HCT116 (cell line): ENCODE measurements at regions not wholly inside any gene's neighbourhood (a gene's known extent, or its start where the extent isn't known, plus 50 kb on each side); places are given as distances from the start of the nearest gene placed in this dataset.

Source experiments
- ATAC-seq: fragments of 200-7000 bp; cut with Tn5 transposase; 2 replicates; pipeline ENCODE4 v1.9.1; 2020; ENCODE audit warnings: mild to moderate bottlenecking, moderate library complexity
- BruUV-seq: library from RNA; stranded (reverse); fragments of 400-500 nt; replicated peaks from 2 replicates; lab custom pipeline; 2021; lab: Mats Ljungman, UMichigan
- CTCF ChIA-PET: fragments of 300-600 bp; sonication (Branson Sonifier 250); formaldehyde crosslinking; loops from one replicate; lab custom pipeline; 2021; ENCODE audit warnings: antibody characterized with exemption; lab: Charles Lee
- POLR2A ChIA-PET: fragments of 300-600, 350-600 bp; sonication (Branson Sonifier 250); formaldehyde crosslinking; loops from one replicate; lab custom pipeline; 2021; ENCODE audit warnings: antibody characterized with exemption; lab: Charles Lee
- RAD21 ChIA-PET, 2 experiments: fragments of 300-600 bp; sonication (Branson Sonifier 250); formaldehyde crosslinking; loops; one replicate each; lab custom pipeline; 2023; ENCODE audit warnings: low total read pairs in 2 of 2; ENCODE audit not compliant: uncharacterized antibody in 2 of 2, unreplicated experiment in 2 of 2, low non-redundant PET in 1 of 2; lab: Charles Lee
- DNase-seq: peaks from one replicate; pipeline ENCODE4 v3.0.0-alpha.2; 2010; ENCODE audit warnings: low read depth, low spot score
- H2AFZ ChIP-seq: fragments of 200-600 bp; shearing (Covaris generic), sonication (generic); 2 replicates; pipeline ENCODE4 v1.6.1; 2017; ENCODE audit warnings: low read depth, mixed run types, mixed read lengths, antibody characterized with exemption, low read length; ENCODE audit not compliant: poor library complexity, severe bottlenecking
- H3K27ac ChIP-seq: 2 replicates; pipeline ENCODE4 v1.5.1; 2012; ENCODE audit warnings: low read depth, low read length
- H3K27me3 ChIP-seq: fragments of 200-600 bp; sonication (generic); 2 replicates; pipeline ENCODE4 v1.6.1; 2016; ENCODE audit warnings: mixed run types, low read length, mixed read lengths; ENCODE audit not compliant: insufficient read depth
- H3K36me3 ChIP-seq, 2 experiments: fragments of 200-500 bp in 1 of 2; fragments of 200-600 bp in 1 of 2; sonication (Bioruptor generic) in 1 of 2; sonication (generic) in 1 of 2; 2 replicates each; pipeline versions ENCODE4 v1.5.1 to v1.6.1; 2014 to 2016; ENCODE audit warnings: low read length in 2 of 2, inconsistent platforms in 1 of 2, mixed read lengths in 1 of 2, mixed run types in 1 of 2; ENCODE audit not compliant: insufficient read depth in 2 of 2, control insufficient read depth in 1 of 2
- H3K4me1 ChIP-seq, 2 experiments: fragments of 200-600 bp in 1 of 2; sonication (generic) in 1 of 2; 2 replicates each; pipeline versions ENCODE4 v1.5.1 to v1.6.1; 2012 to 2017; ENCODE audit warnings: low read length in 2 of 2, inconsistent platforms in 1 of 2, mild to moderate bottlenecking in 1 of 2, mixed read lengths in 1 of 2, mixed run types in 1 of 2, moderate library complexity in 1 of 2; ENCODE audit not compliant: insufficient read depth in 2 of 2, control insufficient read depth in 1 of 2
- H3K4me2 ChIP-seq: fragments of 200-600 bp; sonication (generic); 2 replicates; pipeline ENCODE4 v1.6.1; 2017; ENCODE audit warnings: mixed run types, low read length, mixed read lengths
- H3K4me3 ChIP-seq, 2 experiments: fragments of 200-600 bp in 1 of 2; sonication (generic) in 1 of 2; replicated peaks in 1 of 2; 2 replicates each; pipeline ENCODE4 v1.5.1; 2011 to 2016; ENCODE audit warnings: low read length in 2 of 2, control low read depth in 1 of 2, low read depth in 1 of 2, mild to moderate bottlenecking in 1 of 2, mixed read lengths in 1 of 2, mixed run types in 1 of 2
- H3K79me2 ChIP-seq: fragments of 200-600 bp; sonication (generic); 2 replicates; pipeline ENCODE4 v1.6.1; 2017; ENCODE audit warnings: mild to moderate bottlenecking, mixed run types, low read length, moderate library complexity, mixed read lengths; ENCODE audit not compliant: insufficient read depth
- H3K9ac ChIP-seq: fragments of 200-600 bp; sonication (generic); 2 replicates; pipeline ENCODE4 v1.6.1; 2016; ENCODE audit warnings: low read length, mixed read lengths
- H3K9me2 ChIP-seq: fragments of 200-600 bp; sonication (generic), shearing (Covaris generic); 2 replicates; pipeline ENCODE4 v1.6.1; 2017; ENCODE audit warnings: mixed run types, mild to moderate bottlenecking, moderate library complexity; ENCODE audit not compliant: insufficient read depth
- H3K9me3 ChIP-seq, 2 experiments: fragments of 200-500 bp in 1 of 2; fragments of 200-600 bp in 1 of 2; sonication (Bioruptor generic) in 1 of 2; sonication (generic) in 1 of 2; 2 replicates each; pipeline ENCODE4 v1.6.1; 2014 to 2017; ENCODE audit warnings: low read length in 2 of 2, mixed read lengths in 2 of 2, inconsistent platforms in 1 of 2, low read depth in 1 of 2, mild to moderate bottlenecking in 1 of 2, mixed run types in 1 of 2, moderate library complexity in 1 of 2; ENCODE audit not compliant: control insufficient read depth in 1 of 2, insufficient read depth in 1 of 2
- H4K20me1 ChIP-seq: fragments of 200-600 bp; sonication (generic), shearing (Covaris generic); 2 replicates; pipeline ENCODE4 v1.6.1; 2017; ENCODE audit warnings: mixed run types, mild to moderate bottlenecking, moderate library complexity; ENCODE audit not compliant: insufficient read depth
- ATF3 ChIP-seq: IDR thresholded peaks from 2 replicates; pipeline ENCODE4 v1.6.1; 2012
- CBX3 ChIP-seq: IDR thresholded peaks from 2 replicates; pipeline ENCODE4 v1.6.1; 2012; ENCODE audit warnings: low read depth
- CTCF ChIP-seq, 3 experiments: fragments of 200-600 bp in 1 of 3; sonication (generic) in 1 of 3; IDR thresholded peaks in 2 of 3; conservative IDR thresholded peaks in 1 of 3; 2 replicates each; pipeline ENCODE4 v1.5.1; 2012 to 2017; ENCODE audit warnings: low read depth in 2 of 3, low read length in 2 of 3, antibody characterized with exemption in 1 of 3, borderline replicate concordance in 1 of 3, control low read depth in 1 of 3, mild to moderate bottlenecking in 1 of 3, mixed read lengths in 1 of 3, mixed run types in 1 of 3, moderate library complexity in 1 of 3; ENCODE audit not compliant: insufficient read depth in 1 of 3
- EGR1 ChIP-seq: IDR thresholded peaks from 2 replicates; pipeline ENCODE4 v1.6.1; 2012; ENCODE audit warnings: low read depth
- ELF1 ChIP-seq: IDR thresholded peaks from 2 replicates; pipeline ENCODE4 v1.6.1; 2012; ENCODE audit warnings: low read depth, borderline replicate concordance
- EZH2 ChIP-seq: fragments of 200-600 bp; sonication (generic); IDR thresholded peaks from 2 replicates; pipeline ENCODE4 v1.6.1; 2017; ENCODE audit warnings: antibody characterized with exemption, mixed run types
- EZH2phosphoT487 ChIP-seq: fragments of 200-600 bp; IDR thresholded peaks from 2 replicates; pipeline ENCODE4 v1.6.1; 2018; ENCODE audit warnings: antibody characterized with exemption, borderline replicate concordance
- FOSL1 ChIP-seq: IDR thresholded peaks from 2 replicates; pipeline ENCODE4 v1.6.1; 2012; ENCODE audit warnings: low read depth
- JUND ChIP-seq: IDR thresholded peaks from 2 replicates; pipeline ENCODE4 v1.6.1; 2012
- MAX ChIP-seq: IDR thresholded peaks from 2 replicates; pipeline ENCODE4 v1.6.1; 2012
- POLR2AphosphoS5 ChIP-seq: IDR thresholded peaks from 2 replicates; pipeline ENCODE4 v1.6.1; 2011; ENCODE audit warnings: mild to moderate bottlenecking, low read depth, low read length, moderate library complexity
- RAD21 ChIP-seq: IDR thresholded peaks from 2 replicates; pipeline ENCODE4 v1.6.1; 2012; ENCODE audit warnings: low read depth, mild to moderate bottlenecking
- SIN3A ChIP-seq: IDR thresholded peaks from 2 replicates; pipeline ENCODE4 v1.6.1; 2012; ENCODE audit warnings: low read depth
- SP1 ChIP-seq: IDR thresholded peaks from 2 replicates; pipeline ENCODE4 v1.6.1; 2012; ENCODE audit warnings: low read depth
- SRF ChIP-seq: IDR thresholded peaks from 2 replicates; pipeline ENCODE4 v1.6.1; 2012; ENCODE audit warnings: low read depth
- TCF7L2 ChIP-seq: IDR thresholded peaks from 2 replicates; pipeline ENCODE4 v1.7.0; 2011; ENCODE audit warnings: borderline replicate concordance, inconsistent platforms; ENCODE audit not compliant: insufficient read depth, insufficient read length; ENCODE audit errors: extremely low read depth
- YY1 ChIP-seq: IDR thresholded peaks from 2 replicates; pipeline ENCODE4 v1.6.1; 2011; ENCODE audit warnings: low read length, low read depth, moderate library complexity, mild to moderate bottlenecking; ENCODE audit not compliant: insufficient replicate concordance; ENCODE audit errors: extremely low read depth
- ZNF274 ChIP-seq: fragments of 200-500 bp; sonication (Bioruptor generic); IDR thresholded peaks from 2 replicates; pipeline ENCODE4 v1.6.1; 2014; ENCODE audit warnings: mild to moderate bottlenecking, low read depth, low read length, inconsistent platforms
- intact Hi-C: fragments of 100-400 bp; cut with micrococcal nuclease; formaldehyde crosslinking; loops from 2 replicates; pipeline ENCODE4 v1.10.0; 2022

GRCh38 chr12:98090731-98091130 is 424.7 kb upstream of the TMPO start (continued):
- TF ChIP-seq CTCF (IDR thresholded peaks at IDR 0.05 in 2 of 3, conservative IDR thresholded peaks at IDR 0.05 in 1 of 3; ENCODE audit: borderline replicate concordance in 1 of 3, insufficient read depth in 1 of 3, low read depth in 2 of 3, low read length in 2 of 3) (no peak), POLR2AphosphoS5 (no peak), FOSL1 (no peak), EZH2 (no peak), ATF3 (no peak), SIN3A (no peak), EZH2phosphoT487 (no peak), RAD21 (no peak), CBX3 (no peak), SRF (no peak), SP1 (no peak), JUND (no peak)

- Histone ChIP-seq H3K27me3 (no peaks in the 10 kb centered on the region), H3K4me1 (no peaks in the 10 kb centered on the region), H3K9ac (no peak overlapping the region), H3K36me3 (no peaks in the 10 kb centered on the region), H2AFZ (no peak overlapping the region), H3K4me3 (no peak overlapping the region), H3K9me2 (no peaks in the 10 kb centered on the region), H3K9me3 (no peaks in the 10 kb centered on the region), H3K27ac (no peak overlapping the region), H4K20me1 (no peaks in the 10 kb centered on the region), H3K79me2 (no peaks in the 10 kb centered on the region), H3K4me2 (no peak overlapping the region)
- TF ChIP-seq ZNF274 (no peak), ELF1 (no peak), RAD21 (no peak), EGR1 (no peak), POLR2AphosphoS5 (no peak), CTCF (IDR thresholded peaks at IDR 0.05 in 2 of 3, conservative IDR thresholded peaks at IDR 0.05 in 1 of 3; ENCODE audit: borderline replicate concordance in 1 of 3, insufficient read depth in 1 of 3, low read depth in 2 of 3, low read length in 2 of 3) (no peak), TCF7L2 (no peak), EZH2phosphoT487 (no peak), SRF (no peak), ATF3 (no peak), JUND (no peak), YY1 (no peak), MAX (no peak)
- ChIA-PET POLR2A (no interaction called here), RAD21 (no interaction called here), CTCF (no interaction called here)
- ATAC-seq (no peak), DNase-seq (no peak)
- intact Hi-C loops: no loop called here
- BruUV-seq: no TSS peak
These were observed 419.0 kb upstream of the TMPO start for GRCh38 chr12:98096436-98096835.
